ENCODE measurements at regions not wholly inside any gene's neighbourhood (a gene's known extent, or its start where the extent isn't known, plus 50 kb on each side); places are given as distances from the start of the nearest gene placed in this dataset.

- Mint-ChIP-seq H3K4me1 (no peaks in the 10 kb centered on the region), H3K27ac (no peak overlapping the region), H3K4me3 (no peak overlapping the region), H3K9me3 (ENCODE audit: insufficient read depth) (peaks cover 6% of the 10 kb centered on the region), H3K27me3 (no peaks in the 10 kb centered on the region)
- POLR2A ChIA-PET = no interaction called here
- no peak overlapping the region for H3K9ac ChIP-seq (ENCODE audit: low read length)
- no peak overlapping the region for H2AFZ ChIP-seq (ENCODE audit: insufficient read depth, low read depth, low read length, poor library complexity, severe bottlenecking)
- peaks cover 9 to 10% of the 10 kb centered on the region in 2 experiments for H3K36me3 ChIP-seq (replicated peaks in 1 of 2; ENCODE audit: control extremely low read depth in 1 of 2, control insufficient read depth in 1 of 2, extremely low read depth in 1 of 2, insufficient read depth in 2 of 2, low read length in 1 of 2)
- DNase-seq (no peak), ATAC-seq (ENCODE audit: low read depth) (no peak)
- TF ChIP-seq EZH2 (IDR thresholded peaks at IDR 0.05; ENCODE audit: borderline replicate concordance, insufficient read depth, low read depth, low read length, poor library complexity, severe bottlenecking) = no peak
- no peak for TF ChIP-seq CTCF (IDR thresholded peaks at IDR 0.05)
- H3K4me2 ChIP-seq (replicated peaks; ENCODE audit: low read depth, low read length, poor library complexity, severe bottlenecking) = no peak overlapping the region
- no peaks in the 10 kb centered on the region for H4K20me1 ChIP-seq (ENCODE audit: control insufficient read depth, insufficient read depth, low read length, poor library complexity, severe bottlenecking)
- no peak overlapping the region for H3K27ac ChIP-seq (ENCODE audit: low read length in 2 of 2)
- CTCF ChIA-PET = no interaction called here
- H3K79me2 ChIP-seq (ENCODE audit: control insufficient read depth, insufficient read depth, low read length) = peaks cover 15% of the 10 kb centered on the region
- peaks cover 0 to 15% (median 7%) of the 10 kb centered on the region in 3 donors for H3K9me3 ChIP-seq (ENCODE audit: control extremely low read depth in 1 of 3, control insufficient read depth in 2 of 3, insufficient read depth in 1 of 3, low read length in 2 of 3)
- H3K4me1 ChIP-seq (ENCODE audit: control insufficient read depth in 2 of 2, insufficient read depth in 2 of 2, low read length in 2 of 2) = no peaks in the 10 kb centered on the region
- H3K4me3 ChIP-seq (ENCODE audit: control extremely low read depth in 1 of 5, extremely low read depth in 1 of 5, insufficient read depth in 1 of 5, low read depth in 2 of 5, low read length in 4 of 5) = no peak overlapping the region
- intact Hi-C loops (cut with micrococcal nuclease) = no loop called here
- no CpG with 5 or more reads among the region's 1 CpG for WGBS (ENCODE audit: insufficient coverage)
- H3K27me3 ChIP-seq (replicated peaks in 1 of 4; ENCODE audit: control extremely low read depth in 1 of 4, control insufficient read depth in 3 of 4, insufficient read depth in 4 of 4, low read length in 3 of 4) = no peaks in the 10 kb centered on the region
Measured at GRCh38 chr5:94010814-94011213, 269.4 kb upstream of the POU5F2 start.

GRCh38 chr5:94009161-94009560 lies 267.8 kb upstream of the POU5F2 start:
- no peak overlapping the region for H3K4me3 Mint-ChIP-seq
- CTCF ChIA-PET = no interaction called here
- no peak overlapping the region for H3K27ac Mint-ChIP-seq
- H3K27ac ChIP-seq (ENCODE audit: low read length in 2 of 2) = no peak overlapping the region
- no peaks in the 10 kb centered on the region for H3K27me3 Mint-ChIP-seq
- H3K4me3 ChIP-seq (ENCODE audit: control extremely low read depth in 1 of 5, extremely low read depth in 1 of 5, insufficient read depth in 1 of 5, low read depth in 2 of 5, low read length in 4 of 5) = no peak overlapping the region
- no peak overlapping the region for H2AFZ ChIP-seq (ENCODE audit: insufficient read depth, low read depth, low read length, poor library complexity, severe bottlenecking)
- no peaks in the 10 kb centered on the region for H3K4me1 Mint-ChIP-seq
- no peak for TF ChIP-seq CTCF (IDR thresholded peaks at IDR 0.05)
- TF ChIP-seq EZH2 (IDR thresholded peaks at IDR 0.05; ENCODE audit: borderline replicate concordance, insufficient read depth, low read depth, low read length, poor library complexity, severe bottlenecking) = no peak
- H3K9ac ChIP-seq (ENCODE audit: low read length) = no peak overlapping the region
- H3K4me2 ChIP-seq (replicated peaks; ENCODE audit: low read depth, low read length, poor library complexity, severe bottlenecking) = no peak overlapping the region
- peaks cover 3 to 9% (median 4%) of the 10 kb centered on the region in 3 donors for H3K9me3 ChIP-seq (ENCODE audit: control extremely low read depth in 1 of 3, control insufficient read depth in 2 of 3, insufficient read depth in 1 of 3, low read length in 2 of 3)
- H3K4me1 ChIP-seq (ENCODE audit: control insufficient read depth in 2 of 2, insufficient read depth in 2 of 2, low read length in 2 of 2) = no peaks in the 10 kb centered on the region
- no peaks in the 10 kb centered on the region for H4K20me1 ChIP-seq (ENCODE audit: control insufficient read depth, insufficient read depth, low read length, poor library complexity, severe bottlenecking)
- peaks cover 6% of the 10 kb centered on the region for H3K79me2 ChIP-seq (ENCODE audit: control insufficient read depth, insufficient read depth, low read length)
- no peaks in the 10 kb centered on the region for H3K9me3 Mint-ChIP-seq (ENCODE audit: insufficient read depth)
- POLR2A ChIA-PET = no interaction called here
- H3K27me3 ChIP-seq (replicated peaks in 1 of 4; ENCODE audit: control extremely low read depth in 1 of 4, control insufficient read depth in 3 of 4, insufficient read depth in 4 of 4, low read length in 3 of 4) = no peaks in the 10 kb centered on the region
- no peak for DNase-seq
- peaks cover 6 to 10% of the 10 kb centered on the region in 2 experiments for H3K36me3 ChIP-seq (replicated peaks in 1 of 2; ENCODE audit: control extremely low read depth in 1 of 2, control insufficient read depth in 1 of 2, extremely low read depth in 1 of 2, insufficient read depth in 2 of 2, low read length in 1 of 2)
- no peak for ATAC-seq (ENCODE audit: low read depth)
- intact Hi-C loops (cut with micrococcal nuclease) = no loop called here

Measured in B cell (primary cell).